ENCODE measurements at regions not wholly inside any gene's neighbourhood (a gene's known extent, or its start where the extent isn't known, plus 50 kb on each side); places are given as distances from the start of the nearest gene placed in this dataset.

- Histone ChIP-seq H3K79me2 (ENCODE audit: insufficient read depth, low read length) (no peaks in the 10 kb centered on the region), H3K9ac (ENCODE audit: low read length) (no peak overlapping the region), H3K9me3 (ENCODE audit: control insufficient read depth in 1 of 2, insufficient read depth in 1 of 2, low read depth in 1 of 2, low read length in 2 of 2) (peaks cover 9 to 15% of the 10 kb centered on the region in 2 experiments; a peak in 2 of 4 replicates), H2AFZ (ENCODE audit: low read depth, low read length, poor library complexity, severe bottlenecking) (no peak overlapping the region), H3K27ac (ENCODE audit: low read depth, low read length) (no peak overlapping the region), H4K20me1 (ENCODE audit: insufficient read depth) (no peaks in the 10 kb centered on the region), H3K27me3 (ENCODE audit: insufficient read depth, low read length) (no peaks in the 10 kb centered on the region), H3K4me2 (ENCODE audit: low read length) (no peak overlapping the region), H3K4me1 (ENCODE audit: control insufficient read depth in 1 of 2, insufficient read depth in 2 of 2, low read length in 2 of 2) (no peaks in the 10 kb centered on the region), H3K36me3 (ENCODE audit: control insufficient read depth in 1 of 2, insufficient read depth in 2 of 2, low read length in 2 of 2) (no peaks in the 10 kb centered on the region), H3K9me2 (ENCODE audit: insufficient read depth) (no peaks in the 10 kb centered on the region), H3K4me3 (replicated peaks in 1 of 2; ENCODE audit: low read depth in 1 of 2, low read length in 2 of 2) (no peak overlapping the region)
- TF ChIP-seq, protein P1, sequence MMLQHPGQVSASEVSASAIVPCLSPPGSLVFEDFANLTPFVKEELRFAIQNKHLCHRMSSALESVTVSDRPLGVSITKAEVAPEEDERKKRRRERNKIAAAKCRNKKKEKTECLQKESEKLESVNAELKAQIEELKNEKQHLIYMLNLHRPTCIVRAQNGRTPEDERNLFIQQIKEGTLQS (IDR thresholded peaks at IDR 0.05) = no peak
- TF ChIP-seq EZH2 (IDR thresholded peaks at IDR 0.05) = no peak
- no peak for TF ChIP-seq EGR1 (IDR thresholded peaks at IDR 0.05; ENCODE audit: low read depth)
- RAD21 ChIA-PET (ENCODE audit: low non-redundant PET in 1 of 2, low total read pairs in 2 of 2, uncharacterized antibody in 2 of 2, unreplicated experiment in 2 of 2) = no interaction called here
- CTCF ChIA-PET = no interaction called here
- POLR2A ChIA-PET = no interaction called here
- no peak for DNase-seq (ENCODE audit: low read depth, low spot score)
- no TSS peak for BruUV-seq (replicated peaks)
- intact Hi-C loops (cut with micrococcal nuclease) = no loop called here
- no peak for ATAC-seq
Observed at GRCh38 chr15:46126581-46126980, 491.8 kb downstream of the SQOR start.

GRCh38 chr15:46127361-46127874 is 492.6 kb downstream of the SQOR start:
- Histone ChIP-seq H4K20me1 (ENCODE audit: insufficient read depth) (no peaks in the 10 kb centered on the region), H3K79me2 (ENCODE audit: insufficient read depth, low read length) (no peaks in the 10 kb centered on the region), H3K9me3 (ENCODE audit: control insufficient read depth in 1 of 2, insufficient read depth in 1 of 2, low read depth in 1 of 2, low read length in 2 of 2) (peaks cover 8 to 22% of the 10 kb centered on the region in 2 experiments; a peak in 2 of 4 replicates), H3K9me2 (ENCODE audit: insufficient read depth) (no peaks in the 10 kb centered on the region), H3K27ac (ENCODE audit: low read depth, low read length) (no peak overlapping the region), H3K9ac (ENCODE audit: low read length) (no peak overlapping the region), H3K4me1 (ENCODE audit: control insufficient read depth in 1 of 2, insufficient read depth in 2 of 2, low read length in 2 of 2) (no peaks in the 10 kb centered on the region), H3K4me3 (replicated peaks in 1 of 2; ENCODE audit: low read depth in 1 of 2, low read length in 2 of 2) (no peak overlapping the region), H3K36me3 (ENCODE audit: control insufficient read depth in 1 of 2, insufficient read depth in 2 of 2, low read length in 2 of 2) (no peaks in the 10 kb centered on the region), H3K27me3 (ENCODE audit: insufficient read depth, low read length) (no peaks in the 10 kb centered on the region), H2AFZ (ENCODE audit: low read depth, low read length, poor library complexity, severe bottlenecking) (no peak overlapping the region), H3K4me2 (ENCODE audit: low read length) (no peak overlapping the region)
- RAD21 ChIA-PET (ENCODE audit: low non-redundant PET in 1 of 2, low total read pairs in 2 of 2, uncharacterized antibody in 2 of 2, unreplicated experiment in 2 of 2) = no interaction called here
- BruUV-seq (replicated peaks) = no TSS peak
- DNase-seq (ENCODE audit: low read depth, low spot score) (no peak), ATAC-seq (no peak)
- intact Hi-C loops (cut with micrococcal nuclease) = no loop called here
- CTCF ChIA-PET = no interaction called here
- TF ChIP-seq SP1 (IDR thresholded peaks at IDR 0.05; ENCODE audit: low read depth) = no peak
- TF ChIP-seq ZFX (IDR thresholded peaks at IDR 0.05) = no peak
- TF ChIP-seq, protein P2, sequence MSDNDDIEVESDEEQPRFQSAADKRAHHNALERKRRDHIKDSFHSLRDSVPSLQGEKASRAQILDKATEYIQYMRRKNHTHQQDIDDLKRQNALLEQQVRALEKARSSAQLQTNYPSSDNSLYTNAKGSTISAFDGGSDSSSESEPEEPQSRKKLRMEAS (IDR thresholded peaks at IDR 0.05) = no peak
- no peak for TF ChIP-seq TCF7L2 (IDR thresholded peaks at IDR 0.05; ENCODE audit: borderline replicate concordance, extremely low read depth, insufficient read depth, insufficient read length)
- no peak for TF ChIP-seq CTCF (IDR thresholded peaks at IDR 0.05 in 2 of 3, conservative IDR thresholded peaks at IDR 0.05 in 1 of 3; ENCODE audit: borderline replicate concordance in 1 of 3, insufficient read depth in 1 of 3, low read depth in 2 of 3, low read length in 2 of 3)
- no peak for TF ChIP-seq POLR2A (IDR thresholded peaks at IDR 0.05; ENCODE audit: borderline replicate concordance, extremely low read depth, insufficient read depth, insufficient read length)
- TF ChIP-seq POLR2AphosphoS5 (IDR thresholded peaks at IDR 0.05; ENCODE audit: low read depth, low read length) = no peak
- no peak for TF ChIP-seq YY1 (IDR thresholded peaks at IDR 0.05; ENCODE audit: extremely low read depth, insufficient replicate concordance, low read depth, low read length)
- TF ChIP-seq SIN3A (IDR thresholded peaks at IDR 0.05; ENCODE audit: low read depth) = no peak
- TF ChIP-seq ZNF274 (IDR thresholded peaks at IDR 0.05; ENCODE audit: low read depth, low read length) = no peak
- no peak for TF ChIP-seq EGR1 (IDR thresholded peaks at IDR 0.05; ENCODE audit: low read depth)
- TF ChIP-seq ELF1 (IDR thresholded peaks at IDR 0.05; ENCODE audit: borderline replicate concordance, low read depth) = no peak
- TF ChIP-seq SRF (IDR thresholded peaks at IDR 0.05; ENCODE audit: low read depth) = no peak
- TF ChIP-seq JUND (IDR thresholded peaks at IDR 0.05) = no peak
- no peak for TF ChIP-seq REST (IDR thresholded peaks at IDR 0.05; ENCODE audit: low read depth)
- POLR2A ChIA-PET = no interaction called here

Measured in HCT116 (cell line).